Stimulated activated naive CD8-positive, alpha-beta T cell treated with anti-CD3 and anti-CD28 coated beads, Interleukin-15, Interleukin-2, amounts not matched to agents 100 ng/mL and 50 ng/mL, for 24 hours (primary cell): ENCODE measurements at regions not wholly inside any gene's neighbourhood (a gene's known extent, or its start where the extent isn't known, plus 50 kb on each side); places are given as distances from the start of the nearest gene placed in this dataset.
"Not testable (repeated sequence)": the region's sequence is repeated elsewhere in the genome, so short reads cannot be mapped to it uniquely, and the experiment has no call there.

Experiments used
- H3K27ac Mint-ChIP-seq: one replicate; pipeline ENCODE4 v1.8.0; 2021; ENCODE audit warnings: mild to moderate bottlenecking, mixed read lengths
- H3K27me3 Mint-ChIP-seq: one replicate; pipeline ENCODE4 v1.8.0; 2021; ENCODE audit warnings: mixed read lengths
- H3K36me3 Mint-ChIP-seq: one replicate; pipeline ENCODE4 v1.8.0; 2021; ENCODE audit warnings: low read depth, mixed read lengths
- H3K4me1 Mint-ChIP-seq: one replicate; pipeline ENCODE4 v1.8.0; 2021; ENCODE audit warnings: low read depth, mixed read lengths
- H3K4me3 Mint-ChIP-seq: one replicate; pipeline ENCODE4 v1.8.0; 2021; ENCODE audit warnings: mild to moderate bottlenecking, mixed read lengths
- H3K9me3 Mint-ChIP-seq: one replicate; pipeline ENCODE4 v1.8.0; 2021; ENCODE audit warnings: mixed read lengths

DNA sequence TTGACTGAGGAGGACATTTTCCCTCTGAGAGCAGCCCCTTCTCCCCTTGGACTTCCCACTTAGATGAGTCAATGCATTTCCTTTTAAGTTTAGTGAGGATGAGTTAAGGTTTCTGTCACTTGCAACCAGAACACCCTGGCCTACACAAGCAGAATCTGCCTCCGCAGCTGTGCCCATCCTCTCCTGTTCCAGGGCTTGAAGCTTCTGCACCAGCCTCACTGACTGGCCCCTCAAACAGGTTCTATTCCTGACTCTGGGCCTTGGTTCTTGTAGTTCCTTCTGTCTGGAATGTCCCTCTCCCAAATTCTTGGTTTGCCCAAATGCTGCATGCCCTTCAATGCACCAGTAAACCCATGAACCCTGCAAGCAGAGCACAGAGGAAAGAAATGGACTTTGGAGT, 394.4 kb downstream of the PTPRU start:
- H3K27me3 Mint-ChIP-seq, result peaks cover 9% of the 10 kb centered on the region
- H3K36me3 Mint-ChIP-seq, result no peaks in the 10 kb centered on the region
- no peaks in the 10 kb centered on the region for H3K4me1 Mint-ChIP-seq
- H3K9me3 Mint-ChIP-seq, result no peaks in the 10 kb centered on the region
- no peak overlapping the region for H3K27ac Mint-ChIP-seq
- no peak overlapping the region for H3K4me3 Mint-ChIP-seq

DNA sequence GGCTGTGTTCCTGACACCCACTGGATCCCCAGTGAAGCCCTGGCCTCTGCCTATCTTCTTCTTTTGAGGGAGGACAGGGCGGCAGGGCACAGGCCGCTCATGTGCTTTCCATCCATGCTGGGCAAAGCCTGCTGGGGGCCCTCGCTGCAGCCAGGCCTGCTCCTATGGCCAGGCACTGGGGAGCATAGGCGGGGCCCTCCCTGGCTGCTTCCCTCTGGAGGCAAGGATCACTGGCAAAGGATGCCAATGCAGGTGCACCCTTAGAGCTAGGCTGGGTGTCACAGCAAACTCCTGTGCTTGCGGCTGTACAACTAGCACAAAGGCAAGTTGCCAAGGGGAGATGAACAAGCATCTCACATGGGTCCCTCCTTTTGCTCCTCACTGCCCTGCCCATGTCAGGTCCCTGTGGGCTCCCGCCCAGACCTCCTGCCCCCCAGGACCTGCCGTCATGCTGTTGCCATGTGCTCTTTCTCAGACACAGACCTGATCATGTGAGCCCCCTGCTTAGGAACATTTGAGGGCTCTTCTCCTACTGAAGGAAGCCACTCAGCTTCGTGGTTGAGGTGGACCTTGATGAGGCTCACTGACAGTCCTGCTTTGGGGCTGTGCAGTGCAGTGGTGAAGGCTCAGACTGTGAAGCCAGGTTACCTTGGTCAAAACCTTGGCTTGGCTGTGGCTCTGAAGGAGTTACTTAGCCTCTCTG, 393.6 kb downstream of the PTPRU start:
- Mint-ChIP-seq H3K9me3 (no peaks in the 10 kb centered on the region), H3K27me3 (peaks cover 6% of the 10 kb centered on the region), H3K4me1 (no peaks in the 10 kb centered on the region), H3K4me3 (no peak overlapping the region), H3K27ac (no peak overlapping the region), H3K36me3 (no peaks in the 10 kb centered on the region)

DNA sequence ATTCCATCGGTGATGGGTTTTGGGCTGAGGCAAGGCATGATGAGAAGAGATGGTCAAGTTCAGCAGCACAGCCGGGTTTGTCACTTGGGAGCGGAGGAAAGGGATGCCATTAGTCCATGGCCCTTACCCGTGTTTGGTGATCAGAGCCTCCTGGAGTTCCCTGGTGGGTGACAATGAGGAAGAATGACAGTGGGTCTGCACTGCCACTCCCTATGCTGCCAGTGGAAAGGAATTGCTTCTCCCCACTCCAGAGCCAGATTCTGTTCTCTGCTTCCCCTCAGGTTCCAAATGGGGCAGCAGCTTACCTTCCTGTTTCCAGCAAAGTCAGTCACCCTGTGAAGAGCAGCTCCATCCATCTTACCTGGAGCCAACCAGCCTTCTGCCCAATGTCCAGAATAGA, 393.1 kb downstream of the PTPRU start:
- H3K36me3 Mint-ChIP-seq, result no peaks in the 10 kb centered on the region
- no peak overlapping the region for H3K4me3 Mint-ChIP-seq
- H3K27me3 Mint-ChIP-seq, result peaks cover 6% of the 10 kb centered on the region
- H3K27ac Mint-ChIP-seq, result no peak overlapping the region
- H3K4me1 Mint-ChIP-seq, result no peaks in the 10 kb centered on the region
- no peaks in the 10 kb centered on the region for H3K9me3 Mint-ChIP-seq

DNA sequence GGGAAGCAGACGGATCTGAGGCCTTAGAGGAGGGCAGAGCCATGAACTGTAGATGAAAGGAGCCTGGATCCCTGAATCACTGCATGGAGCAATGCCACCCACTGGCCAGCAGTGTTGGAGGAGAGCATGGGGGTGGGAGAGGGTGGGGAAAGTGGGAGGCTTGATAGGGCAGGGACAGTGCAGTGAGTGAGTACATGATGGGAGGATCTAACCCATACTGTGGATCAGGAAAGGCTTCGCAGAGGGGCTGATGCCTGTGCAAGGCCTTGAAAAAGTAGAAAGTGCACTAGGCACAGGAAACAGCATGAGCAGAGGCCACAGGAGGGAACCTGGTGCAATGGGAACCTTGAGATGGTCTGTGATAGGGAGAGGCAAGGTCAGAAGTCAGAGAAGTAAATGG, 391.9 kb downstream of the PTPRU start:
- H3K4me3 Mint-ChIP-seq, result no peak overlapping the region
- H3K4me1 Mint-ChIP-seq, result no peaks in the 10 kb centered on the region
- peaks cover 6% of the 10 kb centered on the region for H3K27me3 Mint-ChIP-seq
- H3K9me3 Mint-ChIP-seq, result no peaks in the 10 kb centered on the region
- H3K36me3 Mint-ChIP-seq, result no peaks in the 10 kb centered on the region
- no peak overlapping the region for H3K27ac Mint-ChIP-seq

DNA sequence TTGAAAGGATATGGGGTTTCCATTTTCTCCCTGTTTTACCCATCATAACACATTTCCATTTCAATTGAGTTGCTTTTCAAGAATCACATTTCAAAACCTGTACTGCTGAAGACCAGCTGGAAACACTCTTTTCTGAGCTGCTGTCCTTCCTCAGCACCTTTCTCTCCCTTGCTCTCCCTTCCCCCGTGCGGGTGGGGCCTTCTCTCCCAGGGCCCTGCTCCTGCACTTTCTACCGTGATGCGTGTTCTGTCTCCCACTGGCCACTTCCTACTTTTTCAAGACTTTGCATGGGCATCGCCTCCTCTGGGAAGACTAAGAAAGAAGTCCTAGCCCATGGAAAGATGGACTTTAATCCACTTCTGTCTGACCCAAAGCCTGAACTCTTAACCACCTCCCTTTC, 390.4 kb downstream of the PTPRU start:
- H3K4me1 Mint-ChIP-seq, result no peaks in the 10 kb centered on the region
- H3K27ac Mint-ChIP-seq, result no peak overlapping the region
- H3K9me3 Mint-ChIP-seq, result no peaks in the 10 kb centered on the region
- peaks cover 6% of the 10 kb centered on the region for H3K27me3 Mint-ChIP-seq
- H3K36me3 Mint-ChIP-seq, result no peaks in the 10 kb centered on the region
- no peak overlapping the region for H3K4me3 Mint-ChIP-seq

DNA sequence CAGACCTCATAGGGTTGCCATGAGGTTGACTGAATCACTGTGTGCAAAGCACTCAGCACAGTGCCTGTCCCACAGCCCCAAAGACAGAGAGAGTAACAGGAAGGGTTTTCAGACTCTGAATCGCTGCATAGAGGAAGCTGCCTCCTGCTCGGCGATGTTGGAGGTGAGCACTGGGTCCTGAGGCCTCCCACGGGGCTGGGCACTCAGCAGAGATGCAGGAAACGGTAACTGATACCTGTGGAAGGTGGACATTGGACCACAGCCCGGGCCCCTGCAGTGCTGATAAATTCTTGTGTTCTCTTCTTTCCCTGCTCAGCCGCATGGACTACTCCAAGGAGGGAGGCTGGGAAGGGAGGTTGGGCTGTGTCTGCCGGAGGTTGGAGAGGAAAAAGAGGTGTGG, 389.7 kb downstream of the PTPRU start:
- Mint-ChIP-seq H3K36me3 (no peaks in the 10 kb centered on the region), H3K9me3 (no peaks in the 10 kb centered on the region), H3K27ac (no peak overlapping the region), H3K4me1 (no peaks in the 10 kb centered on the region), H3K4me3 (no peak overlapping the region), H3K27me3 (peaks cover 11% of the 10 kb centered on the region)

DNA sequence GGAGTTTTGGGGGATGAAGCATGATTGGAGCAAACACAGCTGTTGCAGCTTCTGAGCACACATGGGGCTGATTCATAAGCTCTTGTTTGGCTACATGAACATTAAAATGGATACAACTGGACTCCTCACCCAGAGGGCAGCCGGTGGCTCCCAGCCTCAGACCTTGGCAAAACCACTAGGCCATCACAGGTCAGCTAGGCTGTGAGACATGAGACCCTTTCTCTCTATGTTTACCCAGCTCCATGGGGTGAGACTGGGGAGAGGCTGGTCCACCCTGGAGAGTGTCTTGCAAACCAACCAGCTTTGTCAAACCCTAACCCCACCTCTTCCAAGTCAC, 388.7 kb downstream of the PTPRU start:
- H3K4me1 Mint-ChIP-seq, result no peaks in the 10 kb centered on the region
- H3K27me3 Mint-ChIP-seq, result peaks cover 11% of the 10 kb centered on the region
- H3K9me3 Mint-ChIP-seq, result no peaks in the 10 kb centered on the region
- no peak overlapping the region for H3K27ac Mint-ChIP-seq
- no peaks in the 10 kb centered on the region for H3K36me3 Mint-ChIP-seq
- H3K4me3 Mint-ChIP-seq, result no peak overlapping the region

DNA sequence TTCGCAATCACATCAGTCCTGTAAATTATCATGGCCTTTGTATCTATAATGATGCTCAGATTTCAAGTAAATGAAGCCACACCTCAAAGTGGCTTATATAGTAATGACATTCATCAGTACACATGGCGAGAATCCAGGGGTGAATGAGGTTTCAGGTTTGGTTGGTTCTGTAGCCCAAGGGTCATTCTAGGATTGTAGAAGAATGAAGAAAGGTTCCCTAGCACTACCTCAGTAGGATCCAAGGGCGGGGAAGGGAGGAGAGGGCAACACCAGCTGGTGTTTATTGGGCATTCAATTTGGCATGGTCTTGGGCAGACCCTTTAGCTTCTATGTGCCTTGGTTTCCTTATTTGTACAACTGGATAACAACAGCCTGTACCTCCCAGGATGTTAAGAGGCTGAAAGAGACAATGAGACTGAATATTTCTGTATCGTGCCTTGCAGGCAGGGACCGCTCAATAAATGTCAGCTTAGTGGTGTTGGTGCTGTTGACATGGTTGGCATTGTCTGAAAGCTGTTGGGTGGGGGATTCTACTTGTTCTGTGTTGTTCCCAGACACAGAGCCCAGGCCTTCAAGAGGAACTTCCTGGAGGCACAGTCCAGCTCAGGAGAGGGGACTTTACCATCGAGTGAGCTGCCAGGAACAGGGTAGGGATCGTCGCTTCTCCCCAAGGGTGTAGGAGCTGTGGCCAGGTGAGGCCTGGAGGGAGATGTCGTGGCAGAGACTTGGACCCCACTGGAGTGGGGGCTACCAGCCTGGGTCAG, 388.2 kb downstream of the PTPRU start:
- H3K36me3 Mint-ChIP-seq, result no peaks in the 10 kb centered on the region
- no peak overlapping the region for H3K4me3 Mint-ChIP-seq
- no peaks in the 10 kb centered on the region for H3K4me1 Mint-ChIP-seq
- H3K27ac Mint-ChIP-seq, result no peak overlapping the region
- peaks cover 11% of the 10 kb centered on the region for H3K27me3 Mint-ChIP-seq
- no peaks in the 10 kb centered on the region for H3K9me3 Mint-ChIP-seq

DNA sequence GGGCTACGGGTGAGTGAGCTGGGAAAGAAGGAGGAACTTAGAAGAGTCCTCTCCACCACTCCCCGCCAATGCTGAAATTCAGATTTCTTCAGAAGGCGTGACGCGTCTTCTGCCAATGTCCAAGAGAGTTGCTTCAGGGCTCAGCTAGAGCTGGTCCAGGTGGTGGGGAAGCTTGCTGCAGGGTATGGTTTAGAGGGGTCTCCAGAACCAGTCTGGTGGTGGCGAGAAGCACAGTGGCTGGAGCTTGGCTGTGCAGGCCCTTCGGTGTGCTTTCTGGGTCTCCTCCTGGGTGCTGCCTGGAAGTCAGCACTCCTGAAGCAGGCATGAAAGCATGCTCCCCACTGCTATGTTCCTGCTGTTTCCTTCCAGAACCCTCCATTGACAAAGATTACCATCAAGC, 387.2 kb downstream of the PTPRU start:
- no peak overlapping the region for H3K4me3 Mint-ChIP-seq
- no peak overlapping the region for H3K27ac Mint-ChIP-seq
- H3K27me3 Mint-ChIP-seq, result peaks cover 17% of the 10 kb centered on the region

DNA sequence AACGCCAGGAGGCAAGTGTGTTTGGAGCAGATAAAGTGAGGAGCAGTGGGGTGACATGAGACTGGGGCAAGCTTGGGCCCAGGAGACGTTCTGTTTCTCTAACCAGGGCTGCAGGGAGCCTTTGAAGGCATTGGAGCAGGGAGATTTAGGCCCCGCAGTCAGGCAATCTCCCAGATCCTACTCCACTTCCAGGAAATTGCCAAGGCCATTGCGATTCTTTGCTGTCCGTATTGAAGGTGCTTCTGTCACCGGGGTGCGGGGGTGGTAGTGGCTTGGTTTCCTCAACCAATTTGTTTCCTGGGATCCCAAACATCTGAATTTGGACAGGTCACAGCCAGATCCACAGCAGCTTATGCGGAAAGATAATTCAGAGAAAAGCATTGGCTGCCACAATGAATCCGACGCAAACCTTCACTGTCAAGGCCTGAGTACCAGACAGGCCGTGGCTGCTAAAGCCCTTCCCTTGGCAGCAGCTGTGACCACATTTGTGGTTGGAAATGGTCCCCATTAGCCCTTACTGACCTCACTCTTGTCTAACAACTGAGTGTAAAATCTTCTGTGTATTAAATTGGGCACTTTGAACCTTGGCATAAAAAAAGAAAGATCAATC, 385.6 kb downstream of the PTPRU start:
- Mint-ChIP-seq H3K9me3 (no peaks in the 10 kb centered on the region), H3K36me3 (no peaks in the 10 kb centered on the region), H3K27ac (no peak overlapping the region), H3K4me3 (no peak overlapping the region), H3K27me3 (peaks cover 22% of the 10 kb centered on the region), H3K4me1 (no peaks in the 10 kb centered on the region)

More for the DNA sequence above, 387.2 kb downstream of the PTPRU start:
- no peaks in the 10 kb centered on the region for H3K36me3 Mint-ChIP-seq
- H3K9me3 Mint-ChIP-seq, result no peaks in the 10 kb centered on the region
- no peaks in the 10 kb centered on the region for H3K4me1 Mint-ChIP-seq

DNA sequence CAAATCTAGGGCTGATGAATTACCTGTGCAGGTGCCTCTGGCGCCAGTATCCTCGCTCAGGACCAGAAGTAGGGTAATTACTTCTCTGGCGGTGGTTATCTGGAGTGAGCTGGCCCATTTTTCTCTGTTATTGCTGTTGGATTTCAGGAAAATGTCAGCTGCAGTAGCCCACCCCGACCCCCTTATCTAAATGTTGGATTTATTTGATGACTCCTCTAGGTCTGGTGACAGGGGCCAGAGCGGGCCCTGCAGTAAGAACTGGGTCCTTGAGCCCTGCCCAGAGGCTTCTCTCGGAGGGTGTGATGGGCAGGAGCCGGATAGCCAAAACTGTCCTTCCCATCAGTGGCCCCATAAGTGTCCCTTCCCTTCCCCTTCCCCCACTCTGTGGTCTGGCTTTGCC, 384.3 kb downstream of the PTPRU start:
- H3K27me3 Mint-ChIP-seq, result peaks cover 18% of the 10 kb centered on the region
- H3K9me3 Mint-ChIP-seq, result no peaks in the 10 kb centered on the region
- no peaks in the 10 kb centered on the region for H3K36me3 Mint-ChIP-seq
- H3K4me1 Mint-ChIP-seq, result no peaks in the 10 kb centered on the region
- no peak overlapping the region for H3K4me3 Mint-ChIP-seq
- no peak overlapping the region for H3K27ac Mint-ChIP-seq

DNA sequence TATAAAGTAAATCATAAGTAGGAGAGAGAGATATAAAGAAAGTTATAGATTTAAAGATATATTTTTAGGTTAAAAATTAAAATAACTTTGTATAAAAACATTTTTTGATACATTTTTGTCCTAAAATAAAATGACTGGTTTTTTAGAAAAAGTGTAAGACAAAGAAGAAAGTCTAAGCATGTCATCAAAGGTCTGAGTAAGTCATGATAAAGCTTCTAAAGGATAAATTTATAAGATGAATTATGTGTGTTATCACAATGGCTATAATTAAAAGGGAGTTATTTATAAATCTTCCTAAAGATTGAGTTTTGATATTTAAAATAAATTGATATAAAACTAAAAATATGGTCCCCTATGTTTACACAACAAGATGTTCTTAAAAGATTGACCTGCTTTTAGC, 370.9 kb downstream of the PTPRU start:
- H3K27me3 Mint-ChIP-seq, result peaks cover 23% of the 10 kb centered on the region
- no peaks in the 10 kb centered on the region for H3K36me3 Mint-ChIP-seq
- peaks cover 5% of the 10 kb centered on the region for H3K9me3 Mint-ChIP-seq
- H3K27ac Mint-ChIP-seq, result no peak overlapping the region
- no peaks in the 10 kb centered on the region for H3K4me1 Mint-ChIP-seq
- no peak overlapping the region for H3K4me3 Mint-ChIP-seq

DNA sequence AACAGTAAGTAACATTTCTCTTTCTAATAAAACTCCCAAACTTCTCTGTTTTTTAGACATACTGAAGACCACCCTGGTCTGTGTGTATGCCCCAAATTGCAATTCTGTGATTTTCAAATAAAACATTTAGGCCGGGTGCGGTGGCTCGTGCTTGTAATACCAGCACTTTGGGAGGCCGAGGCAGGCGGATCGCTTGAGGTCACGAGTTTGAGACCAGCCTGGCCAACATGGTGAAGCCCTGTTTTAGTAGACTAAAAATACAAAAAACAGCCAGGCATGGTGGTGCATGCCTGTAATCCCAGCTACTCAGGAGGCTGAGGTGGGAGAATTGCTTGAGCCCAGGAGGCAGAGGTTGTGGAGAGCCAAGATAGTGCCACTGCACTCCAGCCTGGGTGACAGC, 368.5 kb downstream of the PTPRU start:
- not testable (repeated sequence) for H3K36me3 Mint-ChIP-seq, H3K4me1 Mint-ChIP-seq, H3K27ac Mint-ChIP-seq, H3K4me3 Mint-ChIP-seq, H3K9me3 Mint-ChIP-seq
- H3K27me3 Mint-ChIP-seq, result peaks cover 11% of the 10 kb centered on the region

DNA sequence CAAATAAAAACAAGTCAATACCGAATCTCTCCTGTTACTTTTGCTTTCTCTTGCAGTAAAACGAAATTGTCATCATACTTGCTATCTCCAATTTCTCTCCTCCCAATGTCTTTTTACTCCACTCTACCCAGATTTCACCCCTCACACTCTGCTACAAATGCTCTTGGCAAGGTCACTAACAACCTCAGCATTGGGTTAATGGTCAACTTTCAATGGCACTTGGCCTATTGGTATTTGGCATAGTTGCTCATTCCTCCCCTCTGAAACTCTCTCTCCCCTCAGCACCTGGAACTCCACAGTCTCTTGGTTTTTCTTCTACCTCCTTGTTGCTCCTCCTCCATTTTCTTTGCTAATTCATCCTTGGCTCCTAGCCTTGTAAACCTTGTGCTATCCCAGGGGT, 367.3 kb downstream of the PTPRU start:
- H3K9me3 Mint-ChIP-seq, result peaks cover 5% of the 10 kb centered on the region
- H3K4me1 Mint-ChIP-seq, result no peaks in the 10 kb centered on the region
- no peak overlapping the region for H3K27ac Mint-ChIP-seq
- no peaks in the 10 kb centered on the region for H3K36me3 Mint-ChIP-seq
- no peak overlapping the region for H3K4me3 Mint-ChIP-seq
- peaks cover 11% of the 10 kb centered on the region for H3K27me3 Mint-ChIP-seq

DNA sequence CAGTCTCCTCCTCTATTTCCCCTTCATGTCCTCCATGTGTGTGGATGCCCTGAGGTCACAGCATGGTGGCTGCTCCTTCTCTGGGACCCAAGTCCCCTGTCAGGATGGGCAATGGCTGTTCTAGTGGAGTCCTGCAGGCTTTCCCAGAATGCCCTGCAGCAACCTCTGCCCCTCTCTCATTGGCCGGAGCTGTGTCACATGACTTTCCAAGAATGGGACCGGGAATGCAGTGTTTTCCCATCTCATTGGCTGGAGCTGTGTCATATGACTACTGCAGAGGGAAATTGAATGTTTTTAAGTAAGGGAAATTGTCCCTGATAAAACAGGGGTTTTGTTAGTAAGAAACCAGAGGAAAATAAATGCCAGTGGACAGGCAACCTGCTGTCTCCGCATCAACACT, 365.9 kb downstream of the PTPRU start:
- Mint-ChIP-seq H3K27ac (no peak overlapping the region), H3K4me1 (no peaks in the 10 kb centered on the region), H3K27me3 (peaks cover 4% of the 10 kb centered on the region), H3K4me3 (no peak overlapping the region), H3K9me3 (no peaks in the 10 kb centered on the region), H3K36me3 (no peaks in the 10 kb centered on the region)
